H9 (cell line): ENCODE measurements at regions not wholly inside any gene's neighbourhood (a gene's known extent, or its start where the extent isn't known, plus 50 kb on each side); places are given as distances from the start of the nearest gene placed in this dataset.

Source experiments
- DNase-seq: peaks from one replicate; pipeline ENCODE4 v3.0.0-alpha.2; 2017
- H2AFZ ChIP-seq: one replicate; pipeline ENCODE4 v1.6.1; 2013; ENCODE audit warnings: mild to moderate bottlenecking, low read length, control low read depth, moderate library complexity
- H2AK5ac ChIP-seq: 2 replicates; pipeline ENCODE4 v1.6.1; 2013; ENCODE audit warnings: low read length, control low read depth, mixed read lengths; ENCODE audit not compliant: insufficient read length
- H2BK120ac ChIP-seq: one replicate; pipeline ENCODE4 v1.6.1; 2013; ENCODE audit warnings: low read depth, mild to moderate bottlenecking, low read length, control low read depth, inconsistent platforms; ENCODE audit not compliant: poor library complexity, severe bottlenecking
- H2BK12ac ChIP-seq: 2 replicates; pipeline ENCODE4 v1.6.1; 2013; ENCODE audit warnings: low read length, control low read depth, mixed read lengths, low read depth; ENCODE audit not compliant: insufficient read length
- H2BK15ac ChIP-seq: 2 replicates; pipeline ENCODE4 v1.6.1; 2013; ENCODE audit warnings: low read depth, low read length, control low read depth
- H2BK20ac ChIP-seq: one replicate; pipeline ENCODE4 v1.6.1; 2013; ENCODE audit warnings: low read depth, mild to moderate bottlenecking, low read length, control low read depth, inconsistent platforms; ENCODE audit not compliant: poor library complexity, severe bottlenecking
- H2BK5ac ChIP-seq: 2 replicates; pipeline ENCODE4 v1.6.1; 2013; ENCODE audit warnings: low read length, control low read depth, mixed read lengths; ENCODE audit not compliant: insufficient read length
- H3K14ac ChIP-seq: 2 replicates; pipeline ENCODE4 v1.6.1; 2013; ENCODE audit warnings: low read length, control low read depth; ENCODE audit not compliant: insufficient read depth
- H3K18ac ChIP-seq: 2 replicates; pipeline ENCODE4 v1.6.1; 2013; ENCODE audit warnings: low read depth, mild to moderate bottlenecking, mixed read lengths, low read length, control low read depth; ENCODE audit not compliant: insufficient read length
- H3K23ac ChIP-seq: 2 replicates; pipeline ENCODE4 v1.6.1; 2013; ENCODE audit warnings: low read length, control low read depth, mixed read lengths, low read depth; ENCODE audit not compliant: insufficient read length
- H3K23me2 ChIP-seq: 2 replicates; pipeline ENCODE4 v1.6.1; 2013; ENCODE audit warnings: low read depth, mild to moderate bottlenecking, mixed read lengths, low read length, control low read depth; ENCODE audit not compliant: insufficient read length, poor library complexity, severe bottlenecking
- H3K27ac ChIP-seq: 2 replicates; pipeline ENCODE4 v1.5.1; 2013; ENCODE audit warnings: low read length, control low read depth, mixed read lengths, low read depth; ENCODE audit not compliant: insufficient read length
- H3K27me3 ChIP-seq: 2 replicates; pipeline ENCODE4 v1.6.1; 2013; ENCODE audit warnings: low read length, control low read depth, inconsistent platforms; ENCODE audit not compliant: insufficient read depth
- H3K4ac ChIP-seq: 2 replicates; pipeline ENCODE4 v1.6.1; 2013; ENCODE audit warnings: low read depth, mild to moderate bottlenecking, control low read depth, inconsistent platforms, low read length, moderate library complexity
- H3K4me1 ChIP-seq: 2 replicates; pipeline ENCODE4 v1.6.1; 2013; ENCODE audit warnings: low read length, control low read depth, inconsistent platforms; ENCODE audit not compliant: insufficient read depth
- H3K4me2 ChIP-seq: 2 replicates; pipeline ENCODE4 v1.6.1; 2013; ENCODE audit warnings: low read length, control low read depth, mixed read lengths; ENCODE audit not compliant: insufficient read length, insufficient read depth
- H3K56ac ChIP-seq: 2 replicates; pipeline ENCODE4 v1.6.1; 2013; ENCODE audit warnings: low read depth, mild to moderate bottlenecking, mixed read lengths, low read length, control low read depth; ENCODE audit not compliant: insufficient read length
- H3K79me1 ChIP-seq: 2 replicates; pipeline ENCODE4 v1.6.1; 2013; ENCODE audit warnings: low read depth, mild to moderate bottlenecking, moderate library complexity, low read length, control low read depth, inconsistent platforms; ENCODE audit not compliant: insufficient read depth, poor library complexity, severe bottlenecking
- H3K79me2 ChIP-seq: 2 replicates; pipeline ENCODE4 v1.6.1; 2013; ENCODE audit warnings: low read length, control low read depth, inconsistent platforms; ENCODE audit not compliant: insufficient read depth
- H3K9ac ChIP-seq: 2 replicates; pipeline ENCODE4 v1.6.1; 2013; ENCODE audit warnings: low read length, control low read depth, mixed read lengths; ENCODE audit not compliant: insufficient read length; ENCODE audit errors: extremely low read depth
- H3K9me3 ChIP-seq: one replicate; pipeline ENCODE4 v1.6.1; 2013; ENCODE audit warnings: low read depth, low read length, inconsistent platforms; ENCODE audit not compliant: control insufficient read depth
- H3T11ph ChIP-seq: one replicate; pipeline ENCODE4 v1.6.1; 2013; ENCODE audit warnings: mild to moderate bottlenecking, low read length, control low read depth, inconsistent platforms
- H4K20me1 ChIP-seq: one replicate; pipeline ENCODE4 v1.6.1; 2013; ENCODE audit not compliant: control insufficient read depth, insufficient read length, insufficient read depth
- H4K5ac ChIP-seq: 2 replicates; pipeline ENCODE4 v1.6.1; 2013; ENCODE audit warnings: low read depth, mild to moderate bottlenecking, mixed read lengths, low read length, control low read depth; ENCODE audit not compliant: insufficient read length
- H4K8ac ChIP-seq: replicated peaks from 2 replicates; pipeline ENCODE4 v1.6.1; 2013; ENCODE audit warnings: low read length, control low read depth, mixed read lengths, low read depth; ENCODE audit not compliant: insufficient read length
- H4K91ac ChIP-seq: 2 replicates; pipeline ENCODE4 v1.6.1; 2013; ENCODE audit warnings: low read depth, mild to moderate bottlenecking, moderate library complexity, mixed read lengths, low read length, control low read depth; ENCODE audit not compliant: insufficient read length
- H3K27ac Mint-ChIP-seq, 3 experiments: 2 replicates in 2 of 3; 3 replicates in 1 of 3; pipeline ENCODE4 v1.8.0; 2020 to 2021; ENCODE audit warnings: mixed read lengths in 3 of 3, mild to moderate bottlenecking in 1 of 3, moderate library complexity in 1 of 3
- H3K27me3 Mint-ChIP-seq: 2 replicates; pipeline ENCODE4 v1.8.0; 2021; ENCODE audit warnings: low read depth, mild to moderate bottlenecking, moderate library complexity, mixed read lengths
- H3K36me3 Mint-ChIP-seq, 3 experiments: 2 replicates in 2 of 3; 3 replicates in 1 of 3; pipeline ENCODE4 v1.8.0; 2020 to 2021; ENCODE audit warnings: low read depth in 3 of 3, mixed read lengths in 3 of 3; ENCODE audit not compliant: insufficient read depth in 1 of 3
- H3K4me1 Mint-ChIP-seq, 2 experiments: 2 replicates each; pipeline ENCODE4 v1.8.0; 2020; ENCODE audit warnings: mixed read lengths in 2 of 2
- H3K4me3 Mint-ChIP-seq, 2 experiments: 2 replicates in 1 of 2; 3 replicates in 1 of 2; pipeline ENCODE4 v1.8.0; 2020 to 2021; ENCODE audit warnings: mild to moderate bottlenecking in 2 of 2, mixed read lengths in 2 of 2, moderate library complexity in 1 of 2
- H3K9me3 Mint-ChIP-seq, 2 experiments: 2 replicates in 1 of 2; 3 replicates in 1 of 2; pipeline ENCODE4 v1.8.0; 2020; ENCODE audit warnings: mild to moderate bottlenecking in 2 of 2, mixed read lengths in 2 of 2, moderate library complexity in 1 of 2
- CTCF ChIP-seq: fragments of 200-600 bp; sonication (generic); conservative IDR thresholded peaks from 3 replicates; pipeline ENCODE4 v1.8.0; 2021; ENCODE audit warnings: antibody characterized with exemption, mild to moderate bottlenecking
- WGBS: extraction: QIAGEN DNeasy Blood & Tissue Kit; methylation state at CpG from one replicate; pipeline ENCODE4 v1.1.7; 2013; ENCODE audit warnings: missing lambda C conversion rate, low lambda C conversion rate, mixed read lengths; ENCODE audit not compliant: insufficient read length; ENCODE audit errors: extremely low coverage; 5-methylcytosine and 5-hydroxymethylcytosine counted together

- Histone ChIP-seq H3K27ac (no peak overlapping the region), H4K5ac (no peak overlapping the region), H3K9ac (no peak overlapping the region), H3K23ac (no peak overlapping the region), H3K79me2 (no peaks in the 10 kb centered on the region), H2BK20ac (no peak overlapping the region), H3K23me2 (no peaks in the 10 kb centered on the region), H4K8ac (no peak overlapping the region), H3K27me3 (no peaks in the 10 kb centered on the region), H3K14ac (no peak overlapping the region), H2AFZ (no peak overlapping the region), H4K20me1 (no peaks in the 10 kb centered on the region), H2BK5ac (no peak overlapping the region), H3K4me2 (peak overlapping the region; percentile 16), H3K56ac (no peak overlapping the region), H2BK15ac (no peak overlapping the region), H2BK12ac (no peak overlapping the region), H3K18ac (no peak overlapping the region), H4K91ac (no peak overlapping the region), H3K79me1 (no peaks in the 10 kb centered on the region), H3K4ac (no peak overlapping the region), H3K4me1 (peaks cover 2% of the 10 kb centered on the region; the same call in 1 of the 2 replicates), H3T11ph (no peak overlapping the region), H3K9me3 (no peaks in the 10 kb centered on the region), H2AK5ac (no peak overlapping the region), H2BK120ac (no peak overlapping the region)
- Mint-ChIP-seq H3K27ac (peak overlapping the region in 1 of 3 experiments; percentile 87; a peak in 1 of 7 replicates), H3K27me3 (peaks cover 2% of the 10 kb centered on the region; the same call in 1 of the 2 replicates), H3K4me3 (no peak overlapping the region), H3K36me3 (no peaks in the 10 kb centered on the region; a peak in 1 of 7 replicates), H3K9me3 (no peaks in the 10 kb centered on the region), H3K4me1 (peaks cover 31% of the 10 kb centered on the region in 2 experiments)
- no peak for DNase-seq
- no peak for TF ChIP-seq CTCF
- WGBS: no CpG with 5 or more reads among the region's 1 CpG
Observed at GRCh38 chr7:113825832-113826231, 93.0 kb downstream of the PPP1R3A start.
